Stomach (tissue), 8 donors: ENCODE measurements at regions not wholly inside any gene's neighbourhood (a gene's known extent, or its start where the extent isn't known, plus 50 kb on each side); places are given as distances from the start of the nearest gene placed in this dataset.
A peak's percentile ranks its signal among the peaks of the same experiment; 100 is the strongest.

Experiments
- DNase-seq, 2 donors: peaks; one replicate each; pipeline versions ENCODE4 v3.0.0 to v3.0.0-alpha.2; 2013 to 2019
- H3K27ac ChIP-seq, 5 donors: fragments of 200-600 bp in 4 of 5; sonication (generic) in 4 of 5; one replicate each; pipeline ENCODE4 v1.5.1; 2013 to 2019; ENCODE audit warnings: mild to moderate bottlenecking in 1 of 5, moderate library complexity in 1 of 5
- H3K27me3 ChIP-seq, 3 donors: fragments of 200-600 bp; sonication (generic); one replicate each; pipeline ENCODE4 v1.5.1; 2017 to 2019; ENCODE audit warnings: mixed run types in 1 of 3
- H3K36me3 ChIP-seq, 4 donors: fragments of 200-600 bp; sonication (generic); 1 replicate in 3 of 4; 2 replicates in 1 of 4; pipeline ENCODE4 v1.5.1; 2016 to 2019
- H3K4me1 ChIP-seq, 4 donors: fragments of 200-600 bp; sonication (generic); one replicate each; pipeline ENCODE4 v1.5.1; 2016 to 2019
- H3K4me3 ChIP-seq, 4 donors: fragments of 200-600 bp; sonication (generic) in 3 of 4; one replicate each; pipeline ENCODE4 v1.5.1; 2016 to 2019; ENCODE audit warnings: mild to moderate bottlenecking in 1 of 4
- H3K9me3 ChIP-seq, 4 donors: fragments of 200-600 bp; sonication (generic); one replicate each; pipeline ENCODE4 v1.5.1; 2016 to 2019
- EP300 ChIP-seq: sonication (generic); formaldehyde crosslinking; IDR thresholded peaks from one replicate; pipeline ENCODE4 v1.6.1; 2017; ENCODE audit warnings: antibody characterized with exemption
- POLR2A ChIP-seq, 4 donors: fragments of 450-650 bp; IDR thresholded peaks; one replicate each; pipeline ENCODE4 v1.6.1; 2016; ENCODE audit warnings: antibody characterized with exemption in 4 of 4, control low read depth in 2 of 4, mild to moderate bottlenecking in 1 of 4, moderate library complexity in 1 of 4
- POLR2AphosphoS5 ChIP-seq, 3 donors: sonication (generic); formaldehyde crosslinking; IDR thresholded peaks; one replicate each; pipeline ENCODE4 v1.6.1; 2016; ENCODE audit warnings: antibody characterized with exemption in 3 of 3
- WGBS, 5 donors: extraction: QIAGEN DNeasy Blood & Tissue Kit in 3 of 5; methylation state at CpG; one replicate each; pipeline versions ENCODE4 v1.1.5 to v1.1.7; 2013 to 2018; 5-methylcytosine and 5-hydroxymethylcytosine counted together
- intact Hi-C: fragments of 100-400 bp; cut with DNase I; formaldehyde crosslinking; loops from one replicate; pipeline ENCODE4 v1.15.1; 2023; ENCODE audit warnings: low total_unique reads
- TF ChIP-seq, protein P1 (sequence below), 7 experiments: fragments of 450-650 bp in 4 of 7; fragments of 200-600 bp in 3 of 7; sonication (generic) in 3 of 7; IDR thresholded peaks; one replicate each; pipeline ENCODE4 v1.5.1; 2016 to 2019; ENCODE audit warnings: antibody characterized with exemption in 7 of 7, control low read depth in 2 of 7, mild to moderate bottlenecking in 1 of 7
- donor health status: healthy with polysubstance abuse.
- donor health status: Bipolar disorder and iron deficiency.
- donor health status: healthy.

- Histone ChIP-seq H3K36me3 (no peaks in the 10 kb centered on the region), H3K4me1 (no peaks in the 10 kb centered on the region), H3K4me3 (no peak overlapping the region), H3K9me3 (peaks cover 0 to 8% (median 6%) of the 10 kb centered on the region in 4 donors), H3K27ac (no peak overlapping the region), H3K27me3 (no peaks in the 10 kb centered on the region)
- DNase-seq, result no peak
- intact Hi-C loops, result no loop called here
- TF ChIP-seq EP300 (no peak), POLR2AphosphoS5 (IDR thresholded peaks at IDR 0.05) (no peak), POLR2A (IDR thresholded peaks at IDR 0.05) (no peak)
- TF ChIP-seq, protein P1, sequence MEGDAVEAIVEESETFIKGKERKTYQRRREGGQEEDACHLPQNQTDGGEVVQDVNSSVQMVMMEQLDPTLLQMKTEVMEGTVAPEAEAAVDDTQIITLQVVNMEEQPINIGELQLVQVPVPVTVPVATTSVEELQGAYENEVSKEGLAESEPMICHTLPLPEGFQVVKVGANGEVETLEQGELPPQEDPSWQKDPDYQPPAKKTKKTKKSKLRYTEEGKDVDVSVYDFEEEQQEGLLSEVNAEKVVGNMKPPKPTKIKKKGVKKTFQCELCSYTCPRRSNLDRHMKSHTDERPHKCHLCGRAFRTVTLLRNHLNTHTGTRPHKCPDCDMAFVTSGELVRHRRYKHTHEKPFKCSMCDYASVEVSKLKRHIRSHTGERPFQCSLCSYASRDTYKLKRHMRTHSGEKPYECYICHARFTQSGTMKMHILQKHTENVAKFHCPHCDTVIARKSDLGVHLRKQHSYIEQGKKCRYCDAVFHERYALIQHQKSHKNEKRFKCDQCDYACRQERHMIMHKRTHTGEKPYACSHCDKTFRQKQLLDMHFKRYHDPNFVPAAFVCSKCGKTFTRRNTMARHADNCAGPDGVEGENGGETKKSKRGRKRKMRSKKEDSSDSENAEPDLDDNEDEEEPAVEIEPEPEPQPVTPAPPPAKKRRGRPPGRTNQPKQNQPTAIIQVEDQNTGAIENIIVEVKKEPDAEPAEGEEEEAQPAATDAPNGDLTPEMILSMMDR (IDR thresholded peaks at IDR 0.05), result no peak
- WGBS, 5 donors, result 49 to 64% (median 57%) methylated on average over 1 of the region's 1 CpG
Observed at GRCh38 chr9:26535151-26535550, 357.5 kb downstream of the CAAP1 start.

DNA sequence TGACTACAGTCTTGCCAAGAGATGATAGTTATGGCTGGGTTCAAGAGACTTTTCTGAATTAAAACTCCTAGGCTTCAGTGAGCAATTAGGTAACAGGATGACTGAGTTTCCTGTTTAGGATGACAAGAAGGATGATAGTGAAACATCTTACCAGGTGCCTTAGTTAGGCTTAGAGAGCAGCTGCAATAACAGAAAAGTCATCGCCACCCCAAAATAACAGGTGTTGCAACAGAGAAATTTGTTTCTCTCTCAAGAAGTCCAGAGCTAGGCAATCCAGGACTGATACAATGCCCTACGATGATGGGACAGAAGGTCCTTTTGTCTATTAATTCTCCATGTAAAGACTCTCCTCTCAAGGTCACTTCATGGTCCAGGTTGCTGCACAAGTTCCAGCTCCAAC, 361.8 kb downstream of the CAAP1 start:
- Histone ChIP-seq H3K27me3 (no peaks in the 10 kb centered on the region), H3K4me1 (no peaks in the 10 kb centered on the region), H3K4me3 (no peak overlapping the region), H3K27ac (no peak overlapping the region), H3K9me3 (peaks cover 0 to 8% (median 6%) of the 10 kb centered on the region in 4 donors), H3K36me3 (no peaks in the 10 kb centered on the region)
- no peak for TF ChIP-seq EP300
- TF ChIP-seq POLR2A (IDR thresholded peaks at IDR 0.05), result no peak
- TF ChIP-seq, protein P1 (IDR thresholded peaks at IDR 0.05), result no peak
- no peak for TF ChIP-seq POLR2AphosphoS5 (IDR thresholded peaks at IDR 0.05)
- 84 to 95% (median 91%) methylated on average over 2 of the region's 2 CpGs for WGBS, 5 donors
- intact Hi-C loops, result no loop called here
- DNase-seq, result no peak

DNA sequence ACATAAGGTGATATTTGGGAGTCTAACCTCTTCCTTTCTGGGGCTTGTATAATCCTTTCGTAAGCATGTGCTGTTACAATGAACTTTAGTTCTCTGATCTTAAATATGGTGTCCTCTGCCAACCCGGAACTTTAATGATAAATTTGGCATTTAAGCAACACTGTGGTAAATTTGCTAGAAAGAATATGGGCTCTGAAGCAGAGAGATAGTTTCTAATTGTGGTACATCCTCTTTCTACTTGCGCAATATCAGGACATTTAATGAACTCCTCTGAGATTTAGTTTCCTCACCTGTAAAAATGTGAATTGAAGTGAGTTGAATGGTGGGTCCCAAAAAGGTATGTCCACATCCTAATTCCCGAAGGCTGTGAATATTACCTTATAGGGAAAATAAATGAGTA, 364.7 kb downstream of the CAAP1 start:
- H3K36me3 ChIP-seq, result no peaks in the 10 kb centered on the region
- TF ChIP-seq, protein P1 (IDR thresholded peaks at IDR 0.05), result no peak
- TF ChIP-seq POLR2A (IDR thresholded peaks at IDR 0.05) (no peak), EP300 (no peak), POLR2AphosphoS5 (IDR thresholded peaks at IDR 0.05) (no peak)
- H3K4me3 ChIP-seq, result no peak overlapping the region
- DNase-seq, result no peak
- no peak overlapping the region for H3K27ac ChIP-seq
- peaks cover 0 to 19% (median 0%) of the 10 kb centered on the region in 4 donors for H3K4me1 ChIP-seq
- H3K9me3 ChIP-seq, result peaks cover 0 to 8% (median 6%) of the 10 kb centered on the region in 4 donors
- H3K27me3 ChIP-seq, result no peaks in the 10 kb centered on the region
- intact Hi-C loops, result no loop called here
- WGBS, 5 donors, result 84 to 95% (median 93%) methylated on average over 4 of the region's 4 CpGs

GRCh38 chr9:26524267-26524666, 368.3 kb downstream of the CAAP1 start:
- no peaks in the 10 kb centered on the region for H3K27me3 ChIP-seq
- H3K4me3 ChIP-seq, result no peak overlapping the region
- TF ChIP-seq, protein P1 (IDR thresholded peaks at IDR 0.05), result no peak
- no peak for TF ChIP-seq POLR2AphosphoS5 (IDR thresholded peaks at IDR 0.05)
- no peak for TF ChIP-seq POLR2A (IDR thresholded peaks at IDR 0.05)
- no peak for TF ChIP-seq EP300
- H3K4me1 ChIP-seq, result peaks cover 0 to 21% (median 0%) of the 10 kb centered on the region in 4 donors
- 38 to 56% (median 49%) methylated on average over 1 of the region's 1 CpG for WGBS, 5 donors
- intact Hi-C loops, result no loop called here
- no peaks in the 10 kb centered on the region for H3K36me3 ChIP-seq
- no peak overlapping the region for H3K27ac ChIP-seq
- no peaks in the 10 kb centered on the region for H3K9me3 ChIP-seq
- peak in 1 of 2 donors; percentile 71 for DNase-seq
